ENCODE measurements at regions not wholly inside any gene's neighbourhood (a gene's known extent, or its start where the extent isn't known, plus 50 kb on each side); places are given as distances from the start of the nearest gene placed in this dataset.
"Not testable (repeated sequence)": the region's sequence is repeated elsewhere in the genome, so short reads cannot be mapped to it uniquely, and the experiment has no call there.

- DNase-seq = no peak
These were observed 144.9 kb downstream of the CHIC2 start for GRCh38 chr4:53919535-53919934.

- DNase-seq = no peak
These were observed 146.7 kb downstream of the CHIC2 start for GRCh38 chr4:53917729-53918128.

- no peak for DNase-seq
These were observed 147.9 kb downstream of the CHIC2 start for GRCh38 chr4:53916431-53916889.

- DNase-seq = peak in 1 of 2 experiments; percentile 21
These were observed 149.9 kb downstream of the CHIC2 start for GRCh38 chr4:53914313-53915016.

GRCh38 chr4:53913771-53914170 lies 150.6 kb downstream of the CHIC2 start:
- DNase-seq = no peak

GRCh38 chr4:53912766-53913497 lies 151.5 kb downstream of the CHIC2 start:
- no peak for DNase-seq

GRCh38 chr4:53908661-53909078 lies 155.7 kb downstream of the CHIC2 start:
- peak; percentile 81 to 88 for DNase-seq

- DNase-seq = no peak
These were observed 156.6 kb downstream of the CHIC2 start for GRCh38 chr4:53907772-53908171.

GRCh38 chr4:53906606-53907190 lies 157.7 kb downstream of the CHIC2 start:
- peak in 1 of 2 experiments; percentile 27 for DNase-seq

GRCh38 chr4:53905941-53906377 lies 158.4 kb downstream of the CHIC2 start:
- peak; percentile 91 to 93 for DNase-seq

- DNase-seq = peak; percentile 91
These were observed 159.0 kb downstream of the CHIC2 start for GRCh38 chr4:53905276-53905940.

- DNase-seq = no peak
These were observed 161.6 kb downstream of the CHIC2 start for GRCh38 chr4:53902786-53903185.

GRCh38 chr4:53900271-53900649 lies 164.1 kb downstream of the CHIC2 start:
- no peak for DNase-seq

- no peak for DNase-seq
These were observed 164.7 kb downstream of the CHIC2 start for GRCh38 chr4:53899586-53900270.

- DNase-seq = peak in 1 of 2 experiments; percentile 34
These were observed 169.3 kb downstream of the CHIC2 start for GRCh38 chr4:53895137-53895536.

GRCh38 chr4:53890461-53890860 lies 173.9 kb downstream of the CHIC2 start:
- DNase-seq = no peak

GRCh38 chr4:53889326-53890055 lies 174.9 kb downstream of the CHIC2 start:
- DNase-seq = no peak

GRCh38 chr4:53886090-53886489 lies 178.3 kb downstream of the CHIC2 start:
- peak; percentile 77 to 88 for DNase-seq

GRCh38 chr4:53885668-53886067 lies 178.7 kb downstream of the CHIC2 start:
- no peak for DNase-seq

- not testable (repeated sequence) for DNase-seq
These were observed 187.3 kb downstream of the CHIC2 start for GRCh38 chr4:53877096-53877495.

GRCh38 chr4:53866055-53866454 lies 198.3 kb downstream of the CHIC2 start:
- no peak for DNase-seq

- DNase-seq = no peak
These were observed 199.4 kb downstream of the CHIC2 start for GRCh38 chr4:53865054-53865453.

Measured in NCI-H526 (cell line).